SK-N-SH (cell line): ENCODE measurements at regions not wholly inside any gene's neighbourhood (a gene's known extent, or its start where the extent isn't known, plus 50 kb on each side); places are given as distances from the start of the nearest gene placed in this dataset.

ENCODE experiments used
- CTCF ChIA-PET: fragments of 300-600, 350-600 bp; formaldehyde crosslinking; extraction: SDS; loops from one replicate; lab custom pipeline; 2021; lab: Yijun Ruan, JAX
- POLR2A ChIA-PET: fragments of 350-600 bp; sonication (Branson Sonifier 250); formaldehyde crosslinking; extraction: SDS; loops from one replicate; lab custom pipeline; 2020; ENCODE audit warnings: antibody characterized with exemption, inconsistent platforms; lab: Yijun Ruan, JAX
- DNase-seq: peaks from one replicate; pipeline ENCODE4 v3.0.0; 2012
- H2AFZ ChIP-seq: fragments of 200-600 bp; sonication (generic); 2 replicates; pipeline ENCODE4 v1.8.1; 2016; ENCODE audit warnings: antibody characterized with exemption, mild to moderate bottlenecking, low read depth
- H3F3A ChIP-seq: fragments of 200-600 bp; sonication (generic); replicated peaks from 2 replicates; pipeline ENCODE3; 2016; ENCODE audit warnings: antibody characterized with exemption, mild to moderate bottlenecking; ENCODE audit not compliant: insufficient read depth
- H3K27ac ChIP-seq, 2 experiments: fragments of 200-500 bp in 1 of 2; fragments of 200-600 bp in 1 of 2; sonication (Bioruptor generic) in 1 of 2; sonication (generic), shearing (Covaris generic) in 1 of 2; 2 replicates each; pipeline versions ENCODE4 v1.5.1 to v1.6.1; 2014 to 2016; ENCODE audit warnings: low read depth in 2 of 2, inconsistent platforms in 1 of 2, low read length in 1 of 2, mild to moderate bottlenecking in 1 of 2, mixed read lengths in 1 of 2
- H3K27me3 ChIP-seq: fragments of 200-600 bp; sonication (generic), shearing (Covaris generic); 2 replicates; pipeline ENCODE4 v1.6.1; 2016; ENCODE audit warnings: mixed run types; ENCODE audit not compliant: insufficient read depth
- H3K36me3 ChIP-seq, 2 experiments: fragments of 200-500 bp in 1 of 2; fragments of 200-600 bp in 1 of 2; sonication (Bioruptor generic) in 1 of 2; sonication (generic) in 1 of 2; replicated peaks in 1 of 2; 2 replicates each; pipeline versions ENCODE3 to v1.5.1; 2014 to 2016; ENCODE audit warnings: low read length in 1 of 2, mild to moderate bottlenecking in 1 of 2; ENCODE audit not compliant: insufficient read depth in 2 of 2, control insufficient read depth in 1 of 2
- H3K4me1 ChIP-seq, 2 experiments: fragments of 200-500 bp in 1 of 2; fragments of 200-600 bp in 1 of 2; sonication (Bioruptor generic) in 1 of 2; sonication (generic), shearing (Covaris generic) in 1 of 2; 2 replicates each; pipeline versions ENCODE4 v1.5.1 to v1.6.1; 2014 to 2016; ENCODE audit warnings: low read depth in 1 of 2, low read length in 1 of 2, mixed run types in 1 of 2; ENCODE audit not compliant: insufficient read depth in 2 of 2, control insufficient read depth in 1 of 2
- H3K4me2 ChIP-seq: fragments of 200-600 bp; sonication (generic), shearing (Covaris generic); 2 replicates; pipeline ENCODE4 v1.6.1; 2017; ENCODE audit warnings: mixed run types
- H3K4me3 ChIP-seq, 2 experiments: fragments of 200-500 bp in 1 of 2; fragments of 200-600 bp in 1 of 2; sonication (Bioruptor generic) in 1 of 2; sonication (generic), shearing (Covaris generic) in 1 of 2; 2 replicates each; pipeline versions ENCODE4 v1.5.1 to v1.8.1; 2014 to 2016; ENCODE audit warnings: low read depth in 2 of 2, inconsistent platforms in 1 of 2, low read length in 1 of 2, mild to moderate bottlenecking in 1 of 2, mixed read lengths in 1 of 2, moderate library complexity in 1 of 2
- H3K79me2 ChIP-seq: fragments of 200-600 bp; sonication (generic); 2 replicates; pipeline ENCODE4 v1.8.1; 2017; ENCODE audit warnings: mild to moderate bottlenecking; ENCODE audit not compliant: insufficient read depth
- H3K9ac ChIP-seq: fragments of 200-600 bp; sonication (generic); 2 replicates; pipeline ENCODE4 v1.6.1; 2017; ENCODE audit warnings: mixed run types
- H3K9me2 ChIP-seq: fragments of 200-600 bp; sonication (generic); 2 replicates; pipeline ENCODE4 v1.6.1; 2017; ENCODE audit warnings: mixed run types
- H3K9me3 ChIP-seq: fragments of 200-600 bp; sonication (generic); 2 replicates; pipeline ENCODE4 v1.6.1; 2017; ENCODE audit warnings: mixed run types, mild to moderate bottlenecking, moderate library complexity
- H4K20me1 ChIP-seq: fragments of 200-600 bp; sonication (generic); 2 replicates; pipeline ENCODE4 v1.6.1; 2017; ENCODE audit warnings: mild to moderate bottlenecking, mixed run types; ENCODE audit not compliant: insufficient read depth
- CHD2 ChIP-seq: fragments of 150-350 bp; IDR thresholded peaks from 2 replicates; pipeline ENCODE4 v1.6.1; 2018; ENCODE audit warnings: low read length; ENCODE audit not compliant: partially characterized antibody
- FOSL2 ChIP-seq: IDR thresholded peaks from 2 replicates; pipeline ENCODE4 v1.4.0; 2012; ENCODE audit warnings: low read depth, mild to moderate bottlenecking, moderate library complexity, borderline replicate concordance
- FOXJ3 ChIP-seq: sonication (generic); formaldehyde crosslinking; IDR thresholded peaks from 2 replicates; pipeline ENCODE4 v1.5.1; 2020; ENCODE audit warnings: mild to moderate bottlenecking, missing genetic modification reagents
- JUND ChIP-seq: IDR thresholded peaks from 2 replicates; pipeline ENCODE4 v1.4.0; 2012
- MEF2A ChIP-seq: IDR thresholded peaks from 2 replicates; pipeline ENCODE4 v1.4.0; 2012; ENCODE audit warnings: low read depth, borderline replicate concordance
- MXI1 ChIP-seq: IDR thresholded peaks from 2 replicates; pipeline ENCODE4 v1.6.1; 2012; ENCODE audit warnings: mild to moderate bottlenecking, low read depth, low read length, improper control_type of control experiment
- NFIC ChIP-seq: IDR thresholded peaks from 2 replicates; pipeline ENCODE4 v1.4.0; 2012; ENCODE audit warnings: borderline replicate concordance
- NRF1 ChIP-seq: IDR thresholded peaks from 2 replicates; pipeline ENCODE4 v1.6.1; 2012; ENCODE audit warnings: low read depth, mild to moderate bottlenecking, low read length
- PBX3 ChIP-seq: IDR thresholded peaks from 2 replicates; pipeline ENCODE4; 2012
- POLR2AphosphoS5 ChIP-seq: IDR thresholded peaks from 2 replicates; pipeline ENCODE4 v1.6.1; 2012; ENCODE audit warnings: low read depth, low read length
- REST ChIP-seq: IDR thresholded peaks from 2 replicates; pipeline ENCODE4 v1.6.1; 2012; ENCODE audit warnings: mild to moderate bottlenecking, low read depth, low read length, moderate library complexity
- RXRA ChIP-seq: IDR thresholded peaks from 2 replicates; pipeline ENCODE4 v1.4.0; 2012; ENCODE audit warnings: low read depth, mild to moderate bottlenecking, borderline replicate concordance
- SIN3A ChIP-seq: IDR thresholded peaks from 2 replicates; pipeline ENCODE4 v1.6.1; 2012; ENCODE audit warnings: low read depth, mild to moderate bottlenecking, low read length, moderate library complexity, borderline replicate concordance
- SMC3 ChIP-seq: IDR thresholded peaks from 2 replicates; pipeline ENCODE4 v1.6.1; 2012; ENCODE audit warnings: low read depth, low read length, improper control_type of control experiment
- TAF1 ChIP-seq: IDR thresholded peaks from 2 replicates; pipeline ENCODE4 v1.6.1; 2012; ENCODE audit warnings: low read depth, mild to moderate bottlenecking, low read length, moderate library complexity, borderline replicate concordance
- TCF12 ChIP-seq: IDR thresholded peaks from 2 replicates; pipeline ENCODE4 v1.4.0; 2012
- USF1 ChIP-seq: IDR thresholded peaks from 2 replicates; pipeline ENCODE4 v1.4.0; 2012; ENCODE audit warnings: low read depth, borderline replicate concordance
- YY1 ChIP-seq: IDR thresholded peaks from 2 replicates; pipeline ENCODE4 v1.4.0; 2012; ENCODE audit warnings: low read depth, mild to moderate bottlenecking
- ZBTB33 ChIP-seq: IDR thresholded peaks from 2 replicates; pipeline ENCODE4 v1.4.0; 2012; ENCODE audit warnings: low read depth, borderline replicate concordance
- WGBS: methylation state at CpG from one replicate; pipeline ENCODE4 v1.1.6; 2017; ENCODE audit warnings: low lambda C conversion rate; 5-methylcytosine and 5-hydroxymethylcytosine counted together

GRCh38 chr19:5394551-5395505, 54.2 kb upstream of the PTPRS start:
- H3K9me3 ChIP-seq: no peaks in the 10 kb centered on the region
- H3K4me2 ChIP-seq: no peak overlapping the region
- H3K27ac ChIP-seq: no peak overlapping the region
- no peak for DNase-seq
- H3K4me1 ChIP-seq: peaks cover 0 to 5% of the 10 kb centered on the region in 2 experiments; a peak in 1 of 4 replicates
- ChIA-PET CTCF (no interaction called here), POLR2A (no interaction called here)
- no peaks in the 10 kb centered on the region for H3K9me2 ChIP-seq
- no peaks in the 10 kb centered on the region for H3F3A ChIP-seq
- no peaks in the 10 kb centered on the region for H4K20me1 ChIP-seq
- no peak overlapping the region for H3K9ac ChIP-seq
- no peak overlapping the region for H2AFZ ChIP-seq
- WGBS: 48% methylated on average over 33 of the region's 43 CpGs
- no peaks in the 10 kb centered on the region for H3K79me2 ChIP-seq
- H3K27me3 ChIP-seq: peaks cover 15% of the 10 kb centered on the region; the same call in 1 of the 2 replicates
- H3K4me3 ChIP-seq: no peak overlapping the region
- H3K36me3 ChIP-seq: no peaks in the 10 kb centered on the region
- TF ChIP-seq NRF1 (no peak), REST (no peak), SIN3A (no peak), FOXJ3 (CRISPR knock-in tag) (no peak), RXRA (no peak), YY1 (no peak), MXI1 (no peak), POLR2AphosphoS5 (no peak), NFIC (no peak), JUND (no peak), TCF12 (no peak), TAF1 (no peak), CHD2 (no peak), SMC3 (no peak)
- TF ChIP-seq, all 33 proteins: peak for 0

GRCh38 chr19:5395556-5395955, 54.9 kb upstream of the PTPRS start:
- H4K20me1 ChIP-seq: no peaks in the 10 kb centered on the region
- H2AFZ ChIP-seq: no peak overlapping the region
- no peak overlapping the region for H3K4me3 ChIP-seq
- no peak overlapping the region for H3K27ac ChIP-seq
- DNase-seq: no peak
- H3K9ac ChIP-seq: no peak overlapping the region
- WGBS: 68% methylated on average over 11 of the region's 11 CpGs
- no peaks in the 10 kb centered on the region for H3K36me3 ChIP-seq
- H3F3A ChIP-seq: no peaks in the 10 kb centered on the region
- CTCF ChIA-PET: no interaction called here
- POLR2A ChIA-PET: no interaction called here
- no peaks in the 10 kb centered on the region for H3K79me2 ChIP-seq
- peaks cover 15% of the 10 kb centered on the region; the same call in 1 of the 2 replicates for H3K27me3 ChIP-seq
- no peaks in the 10 kb centered on the region for H3K9me3 ChIP-seq
- no peak overlapping the region for H3K4me2 ChIP-seq
- H3K9me2 ChIP-seq: no peaks in the 10 kb centered on the region
- H3K4me1 ChIP-seq: peaks cover 0 to 5% of the 10 kb centered on the region in 2 experiments; a peak in 1 of 4 replicates
- no peak for TF ChIP-seq MEF2A
- no peak for TF ChIP-seq USF1
- TF ChIP-seq PBX3: no peak
- no peak for TF ChIP-seq TCF12
- TF ChIP-seq ZBTB33: no peak
- TF ChIP-seq FOSL2: no peak
